ENCODE measurements at regions not wholly inside any gene's neighbourhood (a gene's known extent, or its start where the extent isn't known, plus 50 kb on each side); places are given as distances from the start of the nearest gene placed in this dataset.

DNA sequence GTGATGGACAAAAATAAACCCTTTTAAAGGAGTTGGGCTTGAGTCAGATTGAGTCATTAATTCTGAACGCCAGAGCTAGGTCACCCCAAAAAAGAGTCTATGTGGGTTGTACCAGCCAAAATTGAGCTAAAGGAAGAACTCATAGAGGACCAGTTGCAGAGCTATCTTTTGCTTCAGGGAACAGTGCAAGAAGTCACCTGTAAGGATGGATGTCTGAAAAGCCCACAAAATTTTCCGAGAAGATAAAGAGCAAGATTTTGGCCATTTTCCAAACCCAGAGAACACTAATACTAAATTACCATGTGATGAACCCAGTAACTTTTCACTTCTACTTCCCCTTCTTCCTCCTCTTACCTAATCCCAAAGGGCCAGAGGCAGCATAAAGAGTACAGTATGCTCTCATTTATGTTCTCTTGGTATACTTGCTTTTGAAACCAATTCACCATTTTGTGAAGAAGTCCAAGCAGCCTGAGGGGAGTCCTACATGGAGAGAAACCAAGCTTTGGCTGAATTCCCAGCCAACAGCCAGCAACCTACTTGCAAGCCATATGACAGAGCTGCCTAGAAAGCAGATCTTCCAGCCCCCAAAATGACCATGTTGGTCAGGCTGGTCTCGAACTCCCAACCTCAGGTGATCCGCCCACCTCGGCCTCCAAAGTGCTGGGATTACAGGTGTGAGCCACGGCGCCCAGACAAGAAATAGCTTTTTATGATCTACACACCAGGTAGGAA lies 551.7 kb downstream of the SATB2 start:
- H3K36me3 ChIP-seq, result no peaks in the 10 kb centered on the region
- no peak overlapping the region for H3K4me3 ChIP-seq (ENCODE audit: low read depth, low read length)
- no peak overlapping the region for H3K27ac ChIP-seq
- H3K27me3 ChIP-seq (ENCODE audit: insufficient read depth, low read depth, severe bottlenecking), result no peaks in the 10 kb centered on the region
- TF ChIP-seq, protein P1, sequence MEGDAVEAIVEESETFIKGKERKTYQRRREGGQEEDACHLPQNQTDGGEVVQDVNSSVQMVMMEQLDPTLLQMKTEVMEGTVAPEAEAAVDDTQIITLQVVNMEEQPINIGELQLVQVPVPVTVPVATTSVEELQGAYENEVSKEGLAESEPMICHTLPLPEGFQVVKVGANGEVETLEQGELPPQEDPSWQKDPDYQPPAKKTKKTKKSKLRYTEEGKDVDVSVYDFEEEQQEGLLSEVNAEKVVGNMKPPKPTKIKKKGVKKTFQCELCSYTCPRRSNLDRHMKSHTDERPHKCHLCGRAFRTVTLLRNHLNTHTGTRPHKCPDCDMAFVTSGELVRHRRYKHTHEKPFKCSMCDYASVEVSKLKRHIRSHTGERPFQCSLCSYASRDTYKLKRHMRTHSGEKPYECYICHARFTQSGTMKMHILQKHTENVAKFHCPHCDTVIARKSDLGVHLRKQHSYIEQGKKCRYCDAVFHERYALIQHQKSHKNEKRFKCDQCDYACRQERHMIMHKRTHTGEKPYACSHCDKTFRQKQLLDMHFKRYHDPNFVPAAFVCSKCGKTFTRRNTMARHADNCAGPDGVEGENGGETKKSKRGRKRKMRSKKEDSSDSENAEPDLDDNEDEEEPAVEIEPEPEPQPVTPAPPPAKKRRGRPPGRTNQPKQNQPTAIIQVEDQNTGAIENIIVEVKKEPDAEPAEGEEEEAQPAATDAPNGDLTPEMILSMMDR (IDR thresholded peaks at IDR 0.05; ENCODE audit: low read depth, low read length), result no peak
- H3K9me3 ChIP-seq (ENCODE audit: severe bottlenecking), result no peaks in the 10 kb centered on the region
- no peak for DNase-seq

DNA sequence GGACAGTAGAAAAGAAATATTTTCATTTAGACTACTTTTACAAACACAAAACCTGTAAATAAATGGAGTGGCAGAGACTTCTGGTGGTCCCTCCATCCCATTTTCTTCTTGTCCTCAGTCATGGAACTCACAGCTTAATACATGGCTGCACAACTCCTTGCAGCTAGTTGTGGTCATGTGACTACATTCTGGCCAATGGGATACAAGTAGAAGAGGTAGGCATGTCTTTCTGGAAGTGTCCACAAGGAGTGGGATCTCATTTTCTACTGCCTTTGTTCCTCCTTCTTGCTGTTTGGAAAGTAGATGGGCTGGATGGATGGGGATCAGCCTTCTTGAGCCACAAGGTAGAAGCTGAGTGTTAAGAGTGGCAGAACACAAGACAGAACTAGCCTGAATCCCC lies 555.8 kb downstream of the SATB2 start:
- Histone ChIP-seq H3K27me3 (ENCODE audit: insufficient read depth, low read depth, severe bottlenecking) (no peaks in the 10 kb centered on the region), H3K36me3 (no peaks in the 10 kb centered on the region), H3K4me3 (ENCODE audit: low read depth, low read length) (no peak overlapping the region), H3K9me3 (ENCODE audit: severe bottlenecking) (no peaks in the 10 kb centered on the region), H3K27ac (no peak overlapping the region)
- TF ChIP-seq, protein P1 (IDR thresholded peaks at IDR 0.05; ENCODE audit: low read depth, low read length), result no peak
- no peak for DNase-seq

DNA sequence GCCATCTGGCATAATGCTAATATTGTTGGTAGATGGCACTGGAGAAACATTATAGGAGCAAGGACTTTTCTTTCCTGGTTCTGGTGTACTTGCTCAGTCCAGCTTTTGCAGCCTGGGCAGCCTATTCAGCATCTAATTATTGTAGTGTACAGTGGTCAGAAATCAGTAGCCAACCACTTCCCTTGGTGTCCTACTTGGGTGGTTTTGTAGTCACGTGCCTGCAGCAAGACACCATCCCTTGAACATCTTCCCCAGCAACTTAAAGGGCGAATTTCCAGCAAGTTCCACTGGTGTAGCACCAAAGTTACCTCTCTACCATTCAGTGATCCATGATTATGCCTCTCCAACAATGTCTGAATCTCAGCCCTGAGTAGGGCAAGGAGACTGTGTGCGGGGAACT lies 557.6 kb downstream of the SATB2 start:
- Histone ChIP-seq H3K9me3 (ENCODE audit: severe bottlenecking) (no peaks in the 10 kb centered on the region), H3K4me3 (ENCODE audit: low read depth, low read length) (no peak overlapping the region), H3K36me3 (no peaks in the 10 kb centered on the region), H3K27me3 (ENCODE audit: insufficient read depth, low read depth, severe bottlenecking) (no peaks in the 10 kb centered on the region), H3K27ac (no peak overlapping the region)
- DNase-seq, result no peak
- TF ChIP-seq, protein P1 (IDR thresholded peaks at IDR 0.05; ENCODE audit: low read depth, low read length), result no peak

DNA sequence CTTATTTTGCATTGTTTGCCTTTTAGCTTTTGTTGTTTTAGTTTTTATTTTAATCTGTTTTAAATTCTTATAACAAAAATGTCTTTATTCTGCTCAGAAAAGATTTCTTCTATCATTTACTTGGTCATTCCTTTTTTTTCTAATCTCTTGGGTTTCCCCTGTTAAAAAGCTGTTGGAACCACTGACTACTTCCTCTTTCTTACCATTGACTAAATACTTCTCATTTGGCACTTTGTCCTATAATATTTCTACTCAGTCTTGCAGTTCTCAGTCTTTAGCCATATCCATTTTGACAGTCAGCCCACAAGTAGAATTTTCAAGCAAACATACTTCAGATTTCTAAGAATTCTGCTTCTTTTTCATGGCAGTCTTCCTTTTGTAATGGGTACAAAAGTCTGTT lies 567.2 kb downstream of the SATB2 start:
- Histone ChIP-seq H3K36me3 (no peaks in the 10 kb centered on the region), H3K4me3 (ENCODE audit: low read depth, low read length) (no peak overlapping the region), H3K27me3 (ENCODE audit: insufficient read depth, low read depth, severe bottlenecking) (no peaks in the 10 kb centered on the region), H3K9me3 (ENCODE audit: severe bottlenecking) (no peaks in the 10 kb centered on the region), H3K27ac (no peak overlapping the region)
- no peak for DNase-seq
- TF ChIP-seq, protein P1 (IDR thresholded peaks at IDR 0.05; ENCODE audit: low read depth, low read length), result no peak

DNA sequence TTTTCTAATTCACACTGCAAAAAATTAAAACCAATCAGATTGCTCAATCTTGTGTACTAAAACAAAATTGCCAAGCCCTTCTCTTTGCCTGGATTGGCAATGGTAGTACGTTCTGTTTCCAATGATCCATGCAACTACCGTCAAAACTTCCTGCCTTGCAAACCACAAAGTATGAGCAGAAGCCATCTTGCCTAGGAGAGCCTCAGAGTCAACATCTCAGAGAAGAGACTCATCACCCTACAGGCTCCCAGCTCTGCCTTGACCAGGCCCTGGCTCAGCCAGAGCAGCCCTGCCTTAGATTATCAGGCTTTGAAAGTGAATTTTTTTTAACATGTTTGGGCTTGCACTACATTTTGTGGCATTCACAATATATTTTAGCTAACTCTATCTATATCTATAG lies 574.1 kb downstream of the SATB2 start:
- Histone ChIP-seq H3K36me3 (no peaks in the 10 kb centered on the region), H3K27ac (no peak overlapping the region), H3K9me3 (ENCODE audit: severe bottlenecking) (no peaks in the 10 kb centered on the region), H3K4me3 (ENCODE audit: low read depth, low read length) (no peak overlapping the region), H3K27me3 (ENCODE audit: insufficient read depth, low read depth, severe bottlenecking) (no peaks in the 10 kb centered on the region)
- TF ChIP-seq, protein P1 (IDR thresholded peaks at IDR 0.05; ENCODE audit: low read depth, low read length), result no peak
- no peak for DNase-seq

DNA sequence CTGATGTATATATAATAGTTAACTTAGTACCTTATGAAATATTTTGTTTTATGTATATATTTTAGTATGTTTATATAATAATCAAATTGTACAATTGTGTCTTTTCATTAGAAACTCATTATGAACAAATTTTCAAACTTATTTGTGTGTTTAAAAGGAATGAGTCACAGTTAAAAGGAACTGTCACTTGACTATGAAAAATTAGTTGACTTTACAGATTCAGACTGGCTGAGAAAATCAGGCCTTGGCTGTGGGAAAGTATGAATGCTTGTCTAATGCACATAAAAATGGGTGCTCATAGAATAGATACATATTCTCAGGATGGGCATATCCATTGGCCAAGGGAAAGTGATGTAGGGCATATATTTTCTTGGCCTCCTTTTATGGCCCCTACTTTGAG lies 576.8 kb downstream of the SATB2 start:
- DNase-seq, result no peak
- H3K4me3 ChIP-seq (ENCODE audit: low read depth, low read length), result no peak overlapping the region
- no peaks in the 10 kb centered on the region for H3K9me3 ChIP-seq (ENCODE audit: severe bottlenecking)
- TF ChIP-seq, protein P1 (IDR thresholded peaks at IDR 0.05; ENCODE audit: low read depth, low read length), result no peak
- no peaks in the 10 kb centered on the region for H3K27me3 ChIP-seq (ENCODE audit: insufficient read depth, low read depth, severe bottlenecking)
- H3K27ac ChIP-seq, result no peak overlapping the region
- H3K36me3 ChIP-seq, result no peaks in the 10 kb centered on the region
